Fibroblast of lung (primary cell): ENCODE measurements at regions not wholly inside any gene's neighbourhood (a gene's known extent, or its start where the extent isn't known, plus 50 kb on each side); places are given as distances from the start of the nearest gene placed in this dataset.

Experiments used
- DNase-seq, 2 donors: peaks; one replicate each; pipeline versions ENCODE4 v3.0.0 to v3.0.0-alpha.2; 2010; ENCODE audit warnings: low read depth in 2 of 2
- H2AFZ ChIP-seq: 2 replicates; pipeline ENCODE4 v1.5.1; 2012; ENCODE audit warnings: low read length, control low read depth, inconsistent platforms
- H3K27ac ChIP-seq: 2 replicates; pipeline ENCODE4 v1.5.1; 2011; ENCODE audit warnings: low read length, control low read depth; ENCODE audit not compliant: insufficient read depth
- H3K27me3 ChIP-seq: 2 replicates; pipeline ENCODE4 v1.5.1; 2011; ENCODE audit warnings: mild to moderate bottlenecking, low read length; ENCODE audit not compliant: control insufficient read depth, insufficient read depth
- H3K36me3 ChIP-seq: 2 replicates; pipeline ENCODE4 v1.5.1; 2011; ENCODE audit warnings: low read length; ENCODE audit not compliant: control insufficient read depth, insufficient read depth
- H3K4me1 ChIP-seq: 2 replicates; pipeline ENCODE4 v1.5.1; 2011; ENCODE audit warnings: low read length; ENCODE audit not compliant: control insufficient read depth, insufficient read depth; ENCODE audit errors: extremely low read depth
- H3K4me2 ChIP-seq: 2 replicates; pipeline ENCODE4 v1.5.1; 2011; ENCODE audit warnings: low read length, control low read depth; ENCODE audit not compliant: insufficient read depth; ENCODE audit errors: extremely low read depth
- H3K4me3 ChIP-seq, 4 experiments: fragments of 200-600 bp in 1 of 4; sonication (generic) in 1 of 4; replicated peaks in 1 of 4; 2 replicates each; pipeline ENCODE4 v1.5.1; 2011 to 2016; ENCODE audit warnings: low read length in 4 of 4, low read depth in 3 of 4, mild to moderate bottlenecking in 3 of 4, control low read depth in 2 of 4, inconsistent platforms in 1 of 4, mixed read lengths in 1 of 4; ENCODE audit not compliant: insufficient read depth in 1 of 4; ENCODE audit errors: control extremely low read depth in 1 of 4
- H3K79me2 ChIP-seq: 2 replicates; pipeline ENCODE4 v1.5.1; 2012; ENCODE audit warnings: mild to moderate bottlenecking, low read length, inconsistent platforms; ENCODE audit not compliant: control insufficient read depth, insufficient read depth
- H3K9ac ChIP-seq: 2 replicates; pipeline ENCODE4 v1.5.1; 2011; ENCODE audit warnings: mild to moderate bottlenecking, low read length, control low read depth; ENCODE audit not compliant: insufficient read depth
- H3K9me3 ChIP-seq: 2 replicates; pipeline ENCODE4 v1.5.1; 2012; ENCODE audit warnings: low read depth, low read length; ENCODE audit not compliant: control insufficient read depth, insufficient read depth
- H4K20me1 ChIP-seq: 2 replicates; pipeline ENCODE4 v1.5.1; 2011; ENCODE audit warnings: low read length; ENCODE audit not compliant: control insufficient read depth, insufficient read depth; ENCODE audit errors: extremely low read depth
- EZH2 ChIP-seq: IDR thresholded peaks from 2 replicates; pipeline ENCODE4 v1.5.1; 2012; ENCODE audit warnings: low read length, control low read depth, mild to moderate bottlenecking; ENCODE audit errors: missing control alignments
- TF ChIP-seq, protein P1 (sequence below), 2 donors: IDR thresholded peaks in 1 of 2; conservative IDR thresholded peaks in 1 of 2; 1 replicate in 1 of 2; 2 replicates in 1 of 2; pipeline ENCODE4 v1.5.1; 2011 to 2012; ENCODE audit warnings: low read length in 2 of 2, control low read depth in 1 of 2, inconsistent platforms in 1 of 2, low read depth in 1 of 2, mild to moderate bottlenecking in 1 of 2

DNA sequence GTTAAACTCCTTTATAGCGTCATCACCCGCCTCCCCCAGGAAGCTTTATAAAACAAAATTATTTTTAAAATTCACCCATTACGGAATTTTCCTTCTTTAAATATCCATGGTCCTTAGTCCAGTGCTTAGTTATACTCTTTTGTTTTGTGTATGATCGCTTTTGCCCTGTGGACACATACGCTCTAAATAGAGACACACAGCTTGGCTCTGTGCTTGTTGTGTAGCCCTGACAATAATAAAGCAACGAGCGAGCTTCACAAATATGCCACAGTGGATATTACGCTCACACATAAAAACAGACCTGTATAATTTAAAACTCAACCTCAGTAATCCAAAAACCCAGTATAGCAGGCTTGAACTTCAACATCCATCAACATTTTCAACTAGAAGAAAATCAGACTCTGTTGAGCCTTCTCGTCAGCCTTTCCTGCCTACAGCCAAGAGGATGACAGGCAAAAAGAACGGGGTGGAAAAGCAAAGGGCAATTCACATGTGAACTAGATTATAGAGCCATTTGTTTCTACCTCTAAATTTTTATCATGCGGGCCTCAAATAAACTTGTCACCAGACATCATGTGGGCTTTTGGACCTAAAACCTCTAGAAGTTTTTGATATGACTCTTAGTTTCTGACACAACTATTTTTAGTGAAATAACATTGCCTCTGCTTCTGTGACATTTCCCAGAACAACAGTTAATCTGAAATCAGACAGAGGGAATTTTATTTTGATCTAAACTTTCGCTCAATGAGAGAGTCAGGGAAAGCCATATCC is 89.6 kb upstream of the THBS1 start:
- no peaks in the 10 kb centered on the region for H3K4me1 ChIP-seq
- no peak overlapping the region for H3K9ac ChIP-seq
- H3K4me3 ChIP-seq = no peak overlapping the region
- H3K27ac ChIP-seq = no peak overlapping the region
- no peaks in the 10 kb centered on the region for H3K36me3 ChIP-seq
- no peak for DNase-seq
- no peak overlapping the region for H2AFZ ChIP-seq
- H3K27me3 ChIP-seq = no peaks in the 10 kb centered on the region
- no peaks in the 10 kb centered on the region for H3K79me2 ChIP-seq
- no peaks in the 10 kb centered on the region for H4K20me1 ChIP-seq
- H3K9me3 ChIP-seq = no peaks in the 10 kb centered on the region
- no peak for TF ChIP-seq EZH2
- TF ChIP-seq, protein P1, sequence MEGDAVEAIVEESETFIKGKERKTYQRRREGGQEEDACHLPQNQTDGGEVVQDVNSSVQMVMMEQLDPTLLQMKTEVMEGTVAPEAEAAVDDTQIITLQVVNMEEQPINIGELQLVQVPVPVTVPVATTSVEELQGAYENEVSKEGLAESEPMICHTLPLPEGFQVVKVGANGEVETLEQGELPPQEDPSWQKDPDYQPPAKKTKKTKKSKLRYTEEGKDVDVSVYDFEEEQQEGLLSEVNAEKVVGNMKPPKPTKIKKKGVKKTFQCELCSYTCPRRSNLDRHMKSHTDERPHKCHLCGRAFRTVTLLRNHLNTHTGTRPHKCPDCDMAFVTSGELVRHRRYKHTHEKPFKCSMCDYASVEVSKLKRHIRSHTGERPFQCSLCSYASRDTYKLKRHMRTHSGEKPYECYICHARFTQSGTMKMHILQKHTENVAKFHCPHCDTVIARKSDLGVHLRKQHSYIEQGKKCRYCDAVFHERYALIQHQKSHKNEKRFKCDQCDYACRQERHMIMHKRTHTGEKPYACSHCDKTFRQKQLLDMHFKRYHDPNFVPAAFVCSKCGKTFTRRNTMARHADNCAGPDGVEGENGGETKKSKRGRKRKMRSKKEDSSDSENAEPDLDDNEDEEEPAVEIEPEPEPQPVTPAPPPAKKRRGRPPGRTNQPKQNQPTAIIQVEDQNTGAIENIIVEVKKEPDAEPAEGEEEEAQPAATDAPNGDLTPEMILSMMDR (conservative IDR thresholded peaks at IDR 0.05 in 1 of 2, IDR thresholded peaks at IDR 0.05 in 1 of 2; ENCODE audit: low read depth in 1 of 2, low read length in 2 of 2) = no peak
- H3K4me2 ChIP-seq = no peak overlapping the region

- DNase-seq = no peak
- no peaks in the 10 kb centered on the region for H3K79me2 ChIP-seq
- no peak overlapping the region for H2AFZ ChIP-seq
- no peaks in the 10 kb centered on the region for H3K4me1 ChIP-seq
- no peaks in the 10 kb centered on the region for H3K9me3 ChIP-seq
- H3K27me3 ChIP-seq = no peaks in the 10 kb centered on the region
- TF ChIP-seq, protein P1 (conservative IDR thresholded peaks at IDR 0.05 in 1 of 2, IDR thresholded peaks at IDR 0.05 in 1 of 2; ENCODE audit: low read depth in 1 of 2, low read length in 2 of 2) = no peak
- no peak for TF ChIP-seq EZH2
- no peaks in the 10 kb centered on the region for H3K36me3 ChIP-seq
- H4K20me1 ChIP-seq = no peaks in the 10 kb centered on the region
- H3K9ac ChIP-seq = no peak overlapping the region
- no peak overlapping the region for H3K4me3 ChIP-seq
- H3K27ac ChIP-seq = no peak overlapping the region
- H3K4me2 ChIP-seq = no peak overlapping the region
Measured at GRCh38 chr15:39491886-39492490, 88.9 kb upstream of the THBS1 start.

- no peak overlapping the region for H3K4me3 ChIP-seq
- H3K27me3 ChIP-seq = no peaks in the 10 kb centered on the region
- no peaks in the 10 kb centered on the region for H4K20me1 ChIP-seq
- no peaks in the 10 kb centered on the region for H3K79me2 ChIP-seq
- no peaks in the 10 kb centered on the region for H3K9me3 ChIP-seq
- no peaks in the 10 kb centered on the region for H3K36me3 ChIP-seq
- H2AFZ ChIP-seq = no peak overlapping the region
- H3K9ac ChIP-seq = no peak overlapping the region
- TF ChIP-seq EZH2 = no peak
- TF ChIP-seq, protein P1 (conservative IDR thresholded peaks at IDR 0.05 in 1 of 2, IDR thresholded peaks at IDR 0.05 in 1 of 2; ENCODE audit: low read depth in 1 of 2, low read length in 2 of 2) = no peak
- DNase-seq = no peak
- no peak overlapping the region for H3K4me2 ChIP-seq
- H3K4me1 ChIP-seq = peaks cover 3% of the 10 kb centered on the region
- no peak overlapping the region for H3K27ac ChIP-seq
Measured at GRCh38 chr15:39493424-39494067, 87.3 kb upstream of the THBS1 start.
